CD4-positive, alpha-beta T cell treated with Interleukin-21 for 1 hour (primary cell): ENCODE measurements at regions not wholly inside any gene's neighbourhood (a gene's known extent, or its start where the extent isn't known, plus 50 kb on each side); places are given as distances from the start of the nearest gene placed in this dataset.

Experiments used
- DNase-seq: peaks from one replicate; pipeline ENCODE4 v3.0.0-alpha.2; 2020

- DNase-seq, result no peak
Observed at GRCh38 chr9:84456527-84456926, 116.0 kb upstream of the SLC28A3 start.

DNA sequence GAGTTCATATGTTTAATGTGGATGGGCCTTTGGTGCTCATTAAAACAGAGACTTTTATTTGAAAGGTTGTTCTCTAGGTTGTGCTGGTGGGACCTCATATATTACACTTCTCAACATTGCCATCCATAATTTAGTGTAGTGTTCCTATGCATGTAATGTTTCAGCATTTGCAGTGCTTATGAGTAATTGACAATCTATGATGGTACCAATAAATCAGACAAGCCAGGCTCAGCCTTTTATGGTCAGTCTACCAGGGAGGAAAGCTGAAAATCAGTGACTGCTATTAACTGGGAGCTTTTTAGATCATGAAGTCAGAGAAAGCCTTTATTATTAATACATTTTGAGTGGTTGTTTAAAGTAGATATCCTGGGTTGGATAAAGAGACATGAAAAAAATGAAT, 120.1 kb upstream of the SLC28A3 start:
- no peak for DNase-seq

DNA sequence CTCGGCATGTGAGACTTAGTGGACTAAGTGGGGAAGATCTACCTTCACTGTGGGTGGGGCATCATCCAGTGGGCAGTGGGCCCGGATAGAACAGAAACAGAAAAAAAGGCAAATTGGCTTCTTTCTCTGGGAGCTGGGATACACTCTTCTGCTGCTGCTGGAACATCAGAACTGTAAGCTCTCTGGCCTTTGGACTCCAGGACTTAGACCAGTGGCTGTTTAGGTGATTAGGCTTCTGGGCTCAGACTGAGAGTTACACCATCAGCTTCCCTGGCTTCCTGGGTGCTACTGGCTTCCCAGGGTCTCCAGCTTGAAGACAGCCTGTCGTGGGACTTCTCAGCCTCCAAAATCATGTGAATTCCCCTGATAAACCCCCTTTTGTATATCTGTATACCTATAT, 122.7 kb upstream of the SLC28A3 start:
- DNase-seq, result no peak

DNA sequence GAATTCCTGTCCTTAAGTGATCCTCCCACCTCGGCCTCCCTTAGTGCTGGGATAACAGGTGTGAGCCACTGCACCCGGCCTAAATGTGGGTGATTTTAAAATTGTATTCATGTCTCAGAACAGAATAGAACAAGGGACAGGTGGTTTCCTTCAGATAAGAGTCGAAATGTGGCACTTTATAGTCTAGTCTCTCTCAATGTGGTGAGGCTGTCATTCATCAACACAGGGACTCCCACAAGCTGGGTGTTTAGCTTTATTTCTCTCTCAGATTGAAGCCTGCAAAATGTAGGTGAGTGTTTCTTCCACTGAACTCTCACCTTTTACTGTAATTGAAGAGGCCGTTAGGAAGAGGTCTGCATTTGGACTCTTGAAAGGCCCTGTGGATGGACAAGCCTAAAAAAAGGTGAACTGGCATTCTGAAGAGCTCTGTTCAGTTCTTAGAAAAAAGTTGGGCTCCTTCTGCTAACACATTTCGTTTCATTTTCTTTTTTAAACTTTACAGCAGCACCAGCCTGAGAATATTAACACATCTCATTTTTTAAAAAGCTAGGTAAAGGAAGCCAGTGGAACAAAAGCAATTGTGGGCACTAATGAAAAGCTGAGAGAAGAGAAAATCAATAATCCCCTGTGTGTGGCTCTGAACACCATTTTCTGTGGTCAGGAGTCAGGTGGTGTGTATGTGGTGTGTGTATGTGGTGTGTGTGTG, 126.2 kb upstream of the SLC28A3 start:
- no peak for DNase-seq

GRCh38 chr9:84471816-84472215, 131.3 kb upstream of the SLC28A3 start:
- DNase-seq, result no peak

- no peak for DNase-seq
Observed at GRCh38 chr9:84478996-84479395, 138.4 kb upstream of the SLC28A3 start.

- DNase-seq, result no peak
Observed at GRCh38 chr9:84480071-84480470, 139.5 kb upstream of the SLC28A3 start.

- no peak for DNase-seq
Observed at GRCh38 chr9:84481231-84481630, 140.7 kb upstream of the SLC28A3 start.

- DNase-seq, result no peak
Observed at GRCh38 chr9:84481636-84482218, 141.2 kb upstream of the SLC28A3 start.

GRCh38 chr9:84482607-84483006, 142.0 kb upstream of the SLC28A3 start:
- no peak for DNase-seq

GRCh38 chr9:84484172-84484571, 143.6 kb upstream of the SLC28A3 start:
- no peak for DNase-seq

GRCh38 chr9:84485539-84485938, 145.0 kb upstream of the SLC28A3 start:
- DNase-seq, result no peak

- no peak for DNase-seq
Observed at GRCh38 chr9:84486663-84487062, 146.1 kb upstream of the SLC28A3 start.

GRCh38 chr9:84490206-84490841, 149.8 kb upstream of the SLC28A3 start:
- no peak for DNase-seq

DNA sequence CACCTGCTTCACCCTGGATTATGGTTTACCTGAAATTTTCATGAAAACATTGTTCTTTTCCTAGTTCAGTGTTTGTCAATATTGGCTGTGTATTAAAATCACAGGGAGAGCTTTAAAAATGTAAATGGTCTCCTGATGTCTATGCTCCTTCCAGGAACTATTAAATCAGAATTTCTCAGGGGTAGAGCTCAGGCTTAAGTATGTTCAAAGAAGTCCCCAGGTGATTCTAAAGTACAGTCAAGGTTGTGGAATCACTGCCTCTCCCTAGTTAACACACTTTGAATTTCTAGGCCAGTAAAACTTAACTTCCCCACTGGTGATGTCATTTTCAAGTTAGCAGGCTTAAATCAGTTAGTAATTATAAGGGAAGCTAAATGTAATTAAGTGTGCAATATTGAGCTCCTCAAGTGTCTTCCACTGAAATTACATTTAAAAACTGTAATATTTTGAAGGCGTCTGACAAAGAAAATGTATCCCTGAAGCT, 150.3 kb upstream of the SLC28A3 start:
- no peak for DNase-seq

DNA sequence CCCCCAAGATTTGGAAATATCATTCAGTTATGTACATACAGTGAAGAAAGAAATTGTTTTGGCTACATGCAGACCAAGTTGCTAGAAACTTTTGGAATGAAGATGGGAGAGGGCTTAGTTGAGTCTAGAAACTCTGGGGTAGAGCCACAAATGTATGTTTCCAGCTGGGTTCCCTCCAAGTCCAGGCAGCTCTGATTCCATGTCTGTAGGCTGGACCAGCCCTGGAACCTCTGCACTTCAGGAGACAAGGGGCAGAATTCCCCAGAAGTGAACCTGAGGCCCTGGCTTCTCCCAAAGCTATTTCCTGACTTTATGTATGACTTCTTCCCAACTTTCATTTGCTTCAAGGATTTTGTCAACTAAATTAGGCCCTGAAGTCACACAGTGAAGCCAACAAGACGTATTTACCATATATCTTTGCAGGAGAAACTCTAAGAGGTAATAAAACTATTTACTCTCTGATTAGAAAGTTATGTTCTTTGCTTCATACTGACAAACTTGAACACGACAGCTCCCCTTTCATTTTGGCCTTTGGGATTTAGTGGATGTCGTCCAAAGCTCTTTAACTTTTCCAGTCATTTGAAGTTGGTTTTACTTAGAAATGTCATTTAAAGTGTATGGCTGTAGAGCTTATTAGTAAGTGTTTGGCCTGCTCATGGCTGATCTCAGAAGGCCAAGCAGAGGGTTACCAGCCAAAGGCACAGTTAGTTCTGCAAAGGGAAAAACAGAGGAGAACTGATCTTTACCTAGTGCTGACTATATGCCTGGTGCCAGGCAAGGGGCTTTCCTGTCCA, 152.0 kb upstream of the SLC28A3 start:
- DNase-seq, result no peak

GRCh38 chr9:84493284-84493947, 152.9 kb upstream of the SLC28A3 start:
- DNase-seq, result no peak

DNA sequence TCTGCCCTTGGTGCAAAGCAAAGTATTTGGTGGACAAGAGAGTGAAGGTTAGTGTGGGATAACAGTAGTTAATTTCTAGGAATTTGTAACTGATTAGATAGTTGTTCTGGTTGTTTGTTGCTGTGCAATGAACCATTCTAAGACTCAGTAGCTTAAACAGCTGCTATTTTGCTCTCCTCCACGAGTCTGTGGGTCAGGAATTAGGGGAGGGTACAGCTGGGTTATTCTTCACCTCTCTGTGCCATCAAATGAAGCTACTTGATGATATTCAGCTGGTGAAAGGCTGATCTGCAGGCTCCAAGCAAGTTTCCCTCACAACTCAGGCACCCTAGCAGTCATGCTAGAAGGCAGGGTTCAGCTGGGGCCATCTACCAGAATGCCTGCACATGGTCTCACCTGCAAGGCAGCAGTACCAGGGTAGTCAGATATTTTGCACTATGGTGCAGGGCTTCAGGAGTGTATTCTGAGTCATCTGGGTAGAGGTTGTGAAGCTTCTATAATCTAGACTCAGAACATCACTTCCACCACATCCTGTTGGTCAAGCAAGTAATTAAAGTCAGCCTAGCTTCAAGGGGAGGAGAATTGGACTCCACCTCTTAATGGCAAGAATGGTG, 159.5 kb upstream of the SLC28A3 start:
- no peak for DNase-seq

DNA sequence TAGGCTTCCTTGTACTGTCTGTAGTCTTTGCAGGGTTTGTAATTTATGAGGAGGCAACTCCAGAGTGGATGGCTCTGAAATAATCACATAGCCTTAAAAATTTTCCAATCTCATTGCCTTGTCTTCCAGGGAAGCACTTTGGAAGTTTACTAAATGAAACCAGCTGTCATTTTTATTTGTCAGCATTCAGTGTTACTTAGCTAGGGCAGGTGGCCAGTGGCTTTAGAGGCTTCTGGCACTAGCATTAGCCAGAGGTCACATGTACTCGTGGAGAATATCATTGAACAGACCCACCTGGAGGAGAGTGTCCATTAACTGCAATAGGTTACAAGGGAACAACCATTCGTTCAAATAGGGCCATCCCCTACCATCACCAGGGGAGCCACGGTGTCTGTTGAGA, 160.3 kb upstream of the SLC28A3 start:
- DNase-seq, result no peak

DNA sequence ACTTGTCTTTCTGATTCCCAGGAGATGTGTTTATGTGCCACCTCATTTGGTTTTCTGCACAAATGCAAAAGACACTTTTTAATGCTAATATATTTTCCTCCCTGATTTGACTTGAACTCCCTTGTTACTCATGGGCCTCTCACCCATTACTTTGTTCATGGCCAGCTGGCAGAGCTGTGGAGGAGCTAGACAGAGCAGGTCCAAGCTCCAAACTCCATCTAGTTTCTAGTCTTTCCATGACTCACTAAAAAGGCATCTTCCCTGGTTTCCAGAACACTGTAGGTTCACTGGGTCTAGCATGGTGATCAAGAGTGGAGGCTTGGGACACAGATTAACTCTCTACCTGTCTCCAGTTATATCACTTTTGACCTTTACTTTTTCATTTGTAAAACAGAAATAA, 161.0 kb upstream of the SLC28A3 start:
- DNase-seq, result no peak

DNA sequence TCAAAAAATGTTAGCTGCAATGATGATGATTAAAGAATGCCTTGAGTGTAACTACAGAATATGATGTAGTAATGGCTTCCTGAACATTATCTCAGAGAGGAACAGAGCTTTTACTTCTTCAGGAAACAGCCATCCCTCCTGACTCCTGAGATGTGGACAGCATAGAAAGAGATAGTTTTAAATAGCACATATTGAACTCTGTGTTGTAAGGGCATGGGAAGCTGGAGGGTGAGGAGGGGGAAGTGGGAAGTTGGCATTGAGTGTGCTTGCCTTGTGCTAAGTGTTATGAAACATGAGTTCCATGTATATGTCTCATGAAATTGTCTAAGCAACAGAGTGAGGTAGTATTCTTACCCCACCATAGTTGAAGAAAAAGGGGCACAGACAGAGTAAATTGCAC, 161.5 kb upstream of the SLC28A3 start:
- DNase-seq, result no peak

GRCh38 chr9:84504360-84504759, 163.8 kb upstream of the SLC28A3 start:
- no peak for DNase-seq

- no peak for DNase-seq
Observed at GRCh38 chr9:84511651-84512050, 157.9 kb upstream of the NTRK2 start.
